Esophagus muscularis mucosa (tissue), 4 donors: ENCODE measurements at regions not wholly inside any gene's neighbourhood (a gene's known extent, or its start where the extent isn't known, plus 50 kb on each side); places are given as distances from the start of the nearest gene placed in this dataset.

ENCODE experiments used
- EP300 ChIP-seq: sonication (generic); formaldehyde crosslinking; IDR thresholded peaks from one replicate; pipeline ENCODE4 v1.6.1; 2017; ENCODE audit warnings: antibody characterized with exemption
- POLR2A ChIP-seq: fragments of 450-650 bp; IDR thresholded peaks from one replicate; pipeline ENCODE4 v1.6.1; 2017; ENCODE audit warnings: antibody characterized with exemption, moderate library complexity, mild to moderate bottlenecking, low read depth
- POLR2AphosphoS5 ChIP-seq, 2 donors: sonication (generic); formaldehyde crosslinking; IDR thresholded peaks; one replicate each; pipeline ENCODE4 v1.6.1; 2017; ENCODE audit warnings: antibody characterized with exemption in 2 of 2
- TF ChIP-seq, protein P1 (sequence below), 3 experiments: fragments of 200-600 bp in 2 of 3; fragments of 450-650 bp in 1 of 3; sonication (generic) in 2 of 3; IDR thresholded peaks; one replicate each; pipeline ENCODE4 v1.5.1; 2017 to 2019; ENCODE audit warnings: antibody characterized with exemption in 3 of 3, mild to moderate bottlenecking in 2 of 3, moderate library complexity in 1 of 3

DNA sequence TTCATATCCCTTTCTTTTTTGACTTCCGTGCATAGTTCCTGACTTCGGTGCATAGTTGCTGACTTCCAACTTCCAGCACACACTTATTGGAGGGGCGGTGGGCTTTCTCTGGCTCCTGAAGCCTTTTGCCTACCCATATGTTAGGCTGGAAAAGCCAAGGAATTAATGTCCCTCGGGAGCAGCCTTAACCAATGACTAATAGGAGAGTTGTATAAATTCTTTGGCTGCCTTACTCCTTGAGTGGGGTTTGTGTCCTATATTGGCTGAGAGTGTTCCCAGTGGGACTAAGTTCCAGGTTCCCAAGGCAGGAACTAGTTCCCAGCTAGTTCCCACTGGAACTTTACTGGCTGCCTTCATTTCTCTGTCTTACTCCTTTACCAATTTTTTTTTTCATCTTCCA lies 105.7 kb downstream of the ZNF326 start:
- TF ChIP-seq, protein P1, sequence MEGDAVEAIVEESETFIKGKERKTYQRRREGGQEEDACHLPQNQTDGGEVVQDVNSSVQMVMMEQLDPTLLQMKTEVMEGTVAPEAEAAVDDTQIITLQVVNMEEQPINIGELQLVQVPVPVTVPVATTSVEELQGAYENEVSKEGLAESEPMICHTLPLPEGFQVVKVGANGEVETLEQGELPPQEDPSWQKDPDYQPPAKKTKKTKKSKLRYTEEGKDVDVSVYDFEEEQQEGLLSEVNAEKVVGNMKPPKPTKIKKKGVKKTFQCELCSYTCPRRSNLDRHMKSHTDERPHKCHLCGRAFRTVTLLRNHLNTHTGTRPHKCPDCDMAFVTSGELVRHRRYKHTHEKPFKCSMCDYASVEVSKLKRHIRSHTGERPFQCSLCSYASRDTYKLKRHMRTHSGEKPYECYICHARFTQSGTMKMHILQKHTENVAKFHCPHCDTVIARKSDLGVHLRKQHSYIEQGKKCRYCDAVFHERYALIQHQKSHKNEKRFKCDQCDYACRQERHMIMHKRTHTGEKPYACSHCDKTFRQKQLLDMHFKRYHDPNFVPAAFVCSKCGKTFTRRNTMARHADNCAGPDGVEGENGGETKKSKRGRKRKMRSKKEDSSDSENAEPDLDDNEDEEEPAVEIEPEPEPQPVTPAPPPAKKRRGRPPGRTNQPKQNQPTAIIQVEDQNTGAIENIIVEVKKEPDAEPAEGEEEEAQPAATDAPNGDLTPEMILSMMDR (IDR thresholded peaks at IDR 0.05), result no peak
- no peak for TF ChIP-seq EP300
- no peak for TF ChIP-seq POLR2A
- no peak for TF ChIP-seq POLR2AphosphoS5 (IDR thresholded peaks at IDR 0.05)
